Psoas muscle (tissue), 7 donors: ENCODE measurements at regions not wholly inside any gene's neighbourhood (a gene's known extent, or its start where the extent isn't known, plus 50 kb on each side); places are given as distances from the start of the nearest gene placed in this dataset.

ENCODE experiments used
- ATAC-seq, 4 donors: fragments of 200-7000 bp; cut with Tn5 transposase; one replicate each; pipeline ENCODE4 v1.9.1; 2020; ENCODE audit warnings: moderate library complexity in 3 of 4, mild to moderate bottlenecking in 2 of 4
- DNase-seq, 2 donors: peaks; one replicate each; pipeline ENCODE4 v3.0.0-alpha.2; 2020
- H3K27ac ChIP-seq: fragments of 200-600 bp; one replicate; pipeline ENCODE4 v1.8.0; 2022
- H3K27me3 ChIP-seq, 3 donors: fragments of 200-600 bp in 1 of 3; one replicate each; pipeline versions ENCODE4 v1.6.1 to v1.8.0; 2013 to 2022; ENCODE audit warnings: low read length in 2 of 3, mild to moderate bottlenecking in 2 of 3, moderate library complexity in 1 of 3; ENCODE audit not compliant: insufficient read depth in 3 of 3
- H3K36me3 ChIP-seq, 2 donors: fragments of 200-600 bp in 1 of 2; one replicate each; pipeline versions ENCODE4 v1.6.1 to v1.8.0; 2013 to 2022; ENCODE audit warnings: low read depth in 1 of 2, mild to moderate bottlenecking in 1 of 2, moderate library complexity in 1 of 2; ENCODE audit not compliant: insufficient read depth in 1 of 2
- H3K4me1 ChIP-seq: fragments of 200-600 bp; one replicate; pipeline ENCODE4 v1.8.0; 2022
- H3K4me3 ChIP-seq: fragments of 200-600 bp; one replicate; pipeline ENCODE4 v1.8.0; 2022; ENCODE audit warnings: mild to moderate bottlenecking
- H3K9me3 ChIP-seq: fragments of 200-600 bp; one replicate; pipeline ENCODE4 v1.8.0; 2022
- CTCF ChIP-seq: fragments of 200-600 bp; IDR thresholded peaks from one replicate; pipeline ENCODE4 v1.8.0; 2022; ENCODE audit warnings: antibody characterized with exemption
- WGBS, 3 donors: extraction: QIAGEN DNeasy Blood & Tissue Kit; methylation state at CpG; one replicate each; pipeline versions ENCODE4 v1.1.6 to v1.1.7; 2013; 5-methylcytosine and 5-hydroxymethylcytosine counted together
- intact Hi-C, 2 donors: fragments of 100-400 bp; cut with DNase I; formaldehyde crosslinking; loops; one replicate each; pipeline versions ENCODE4 v1.11.0 to v1.14.2; 2022
- donor health status: healthy with polysubstance abuse.
- donor health status: DM: no; HTN: no; CAD: no; lungs with moderate emphysema.
- donor health status: Bipolar disorder and iron deficiency.
- donor health status: healthy.
- donor health status: DM: yes; HTN: yes; CAD: no.
- donor health status: DM: no; HTN: no; CAD: no.
- donor health status: DM: yes; HTN: yes; CAD: no.

GRCh38 chr2:8222979-8223694, 458.7 kb upstream of the ID2 start:
- DNase-seq, result no peak
- H3K4me1 ChIP-seq, result peaks cover 14% of the 10 kb centered on the region
- H3K27me3 ChIP-seq, result no peaks in the 10 kb centered on the region
- WGBS, 3 donors, result 84 to 89% (median 88%) methylated on average over 9 of the region's 9 CpGs
- H3K27ac ChIP-seq, result no peak overlapping the region
- no peak overlapping the region for H3K4me3 ChIP-seq
- intact Hi-C loops, result no loop called here
- H3K36me3 ChIP-seq, result no peaks in the 10 kb centered on the region
- no peaks in the 10 kb centered on the region for H3K9me3 ChIP-seq
- no peak for ATAC-seq
- TF ChIP-seq CTCF, result no peak

GRCh38 chr2:8223695-8224346, 458.0 kb upstream of the ID2 start:
- WGBS, 3 donors, result 94% methylated on average over 18 of the region's 18 CpGs
- no peak for DNase-seq
- Histone ChIP-seq H3K27ac (no peak overlapping the region), H3K4me3 (no peak overlapping the region), H3K4me1 (peaks cover 14% of the 10 kb centered on the region), H3K36me3 (no peaks in the 10 kb centered on the region), H3K9me3 (no peaks in the 10 kb centered on the region), H3K27me3 (no peaks in the 10 kb centered on the region)
- no peak for TF ChIP-seq CTCF
- ATAC-seq, result no peak
- intact Hi-C loops, result no loop called here

- Histone ChIP-seq H3K36me3 (no peaks in the 10 kb centered on the region), H3K27ac (no peak overlapping the region), H3K27me3 (no peaks in the 10 kb centered on the region), H3K4me3 (no peak overlapping the region), H3K9me3 (no peaks in the 10 kb centered on the region), H3K4me1 (peaks cover 8% of the 10 kb centered on the region)
- no peak for TF ChIP-seq CTCF
- DNase-seq (no peak), ATAC-seq (no peak)
- intact Hi-C loops, result no loop called here
- 83 to 88% (median 86%) methylated on average over 16 of the region's 16 CpGs for WGBS, 3 donors
Observed at GRCh38 chr2:8224347-8225190, 457.3 kb upstream of the ID2 start.

- intact Hi-C loops, result no loop called here
- Histone ChIP-seq H3K4me1 (peaks cover 6% of the 10 kb centered on the region), H3K27ac (no peak overlapping the region), H3K4me3 (no peak overlapping the region), H3K36me3 (no peaks in the 10 kb centered on the region), H3K27me3 (no peaks in the 10 kb centered on the region), H3K9me3 (no peaks in the 10 kb centered on the region)
- DNase-seq (no peak), ATAC-seq (no peak)
- WGBS, 3 donors, result 35 to 49% (median 43%) methylated on average over 5 of the region's 5 CpGs
- no peak for TF ChIP-seq CTCF
Observed at GRCh38 chr2:8225266-8225665, 456.6 kb upstream of the ID2 start.
